GM10266 (cell line): ENCODE measurements at regions not wholly inside any gene's neighbourhood (a gene's known extent, or its start where the extent isn't known, plus 50 kb on each side); places are given as distances from the start of the nearest gene placed in this dataset.

Experiments used
- DNase-seq: peaks from one replicate; pipeline ENCODE4 v3.0.0; 2012; ENCODE audit errors: extremely low spot score
- CTCF ChIP-seq: IDR thresholded peaks from 2 replicates; pipeline ENCODE4 v1.5.1; 2012; ENCODE audit warnings: mild to moderate bottlenecking, low read depth; ENCODE audit not compliant: control insufficient read depth, insufficient read depth; ENCODE audit errors: missing control alignments

- TF ChIP-seq CTCF = no peak
- no peak for DNase-seq
These were observed 224.0 kb upstream of the CST7 start for GRCh38 chr20:24724982-24725533.

GRCh38 chr20:24727795-24728194 lies 221.3 kb upstream of the CST7 start:
- DNase-seq = no peak
- no peak for TF ChIP-seq CTCF

GRCh38 chr20:24729896-24730605 lies 219.0 kb upstream of the CST7 start:
- no peak for DNase-seq
- TF ChIP-seq CTCF = no peak

- TF ChIP-seq CTCF = no peak
- DNase-seq = no peak
These were observed 218.3 kb upstream of the CST7 start for GRCh38 chr20:24730750-24731149.

- no peak for DNase-seq
- no peak for TF ChIP-seq CTCF
These were observed 217.8 kb upstream of the CST7 start for GRCh38 chr20:24731312-24731711.

- no peak for TF ChIP-seq CTCF
- no peak for DNase-seq
These were observed 217.0 kb upstream of the CST7 start for GRCh38 chr20:24732076-24732475.

- no peak for DNase-seq
- TF ChIP-seq CTCF = no peak
These were observed 216.5 kb upstream of the CST7 start for GRCh38 chr20:24732599-24732998.
